ENCODE measurements at regions not wholly inside any gene's neighbourhood (a gene's known extent, or its start where the extent isn't known, plus 50 kb on each side); places are given as distances from the start of the nearest gene placed in this dataset.

DNA sequence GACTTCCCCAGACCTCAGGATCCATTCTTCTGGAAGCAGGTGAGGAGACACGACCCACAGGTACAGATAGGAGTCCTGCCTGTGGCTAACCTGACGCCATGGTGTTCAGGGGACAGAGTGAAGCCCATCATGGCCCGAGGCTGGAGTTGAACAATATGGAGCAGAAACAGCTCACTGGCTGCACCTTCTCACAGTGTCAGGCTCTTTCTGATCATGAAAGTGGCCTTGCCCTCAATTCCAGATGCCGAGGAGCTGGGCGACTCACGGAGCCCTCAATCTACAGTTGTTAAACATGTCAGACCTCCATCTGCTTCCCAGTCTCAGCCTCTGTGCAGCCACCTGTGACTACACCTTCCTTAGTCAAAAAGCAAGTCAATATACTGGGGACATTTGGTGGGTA, 110.8 kb upstream of the SMAD3 start:
- no peak for DNase-seq (ENCODE audit: low read depth, low spot score)
- Histone ChIP-seq H3K4me1 (ENCODE audit: control insufficient read depth in 1 of 2, insufficient read depth in 2 of 2, low read length in 2 of 2) (peaks cover 9 to 42% of the 10 kb centered on the region in 2 experiments), H3K27me3 (ENCODE audit: insufficient read depth, low read length) (no peaks in the 10 kb centered on the region), H3K9me3 (ENCODE audit: control insufficient read depth in 1 of 2, insufficient read depth in 1 of 2, low read depth in 1 of 2, low read length in 2 of 2) (no peaks in the 10 kb centered on the region), H4K20me1 (ENCODE audit: insufficient read depth) (no peaks in the 10 kb centered on the region), H2AFZ (ENCODE audit: low read depth, low read length, poor library complexity, severe bottlenecking) (no peak overlapping the region), H3K9ac (ENCODE audit: low read length) (no peak overlapping the region), H3K36me3 (ENCODE audit: control insufficient read depth in 1 of 2, insufficient read depth in 2 of 2, low read length in 2 of 2) (no peaks in the 10 kb centered on the region), H3K4me2 (ENCODE audit: low read length) (no peak overlapping the region), H3K27ac (ENCODE audit: low read depth, low read length) (no peak overlapping the region), H3K79me2 (ENCODE audit: insufficient read depth, low read length) (no peaks in the 10 kb centered on the region), H3K4me3 (replicated peaks in 1 of 2; ENCODE audit: low read depth in 1 of 2, low read length in 2 of 2) (no peak overlapping the region), H3K9me2 (ENCODE audit: insufficient read depth) (no peaks in the 10 kb centered on the region)
- ATAC-seq = no peak
- TF ChIP-seq, protein P1, sequence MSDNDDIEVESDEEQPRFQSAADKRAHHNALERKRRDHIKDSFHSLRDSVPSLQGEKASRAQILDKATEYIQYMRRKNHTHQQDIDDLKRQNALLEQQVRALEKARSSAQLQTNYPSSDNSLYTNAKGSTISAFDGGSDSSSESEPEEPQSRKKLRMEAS (IDR thresholded peaks at IDR 0.05) = no peak
- TF ChIP-seq SP1 (IDR thresholded peaks at IDR 0.05; ENCODE audit: low read depth) (no peak), TCF7L2 (IDR thresholded peaks at IDR 0.05; ENCODE audit: borderline replicate concordance, extremely low read depth, insufficient read depth, insufficient read length) (no peak), YY1 (IDR thresholded peaks at IDR 0.05; ENCODE audit: extremely low read depth, insufficient replicate concordance, low read depth, low read length) (no peak)
- no TSS peak for BruUV-seq (replicated peaks)
- intact Hi-C loops (cut with micrococcal nuclease) = no loop called here
- ChIA-PET CTCF (no interaction called here), RAD21 (ENCODE audit: low non-redundant PET in 1 of 2, low total read pairs in 2 of 2, uncharacterized antibody in 2 of 2, unreplicated experiment in 2 of 2) (no interaction called here), POLR2A (no interaction called here)

DNA sequence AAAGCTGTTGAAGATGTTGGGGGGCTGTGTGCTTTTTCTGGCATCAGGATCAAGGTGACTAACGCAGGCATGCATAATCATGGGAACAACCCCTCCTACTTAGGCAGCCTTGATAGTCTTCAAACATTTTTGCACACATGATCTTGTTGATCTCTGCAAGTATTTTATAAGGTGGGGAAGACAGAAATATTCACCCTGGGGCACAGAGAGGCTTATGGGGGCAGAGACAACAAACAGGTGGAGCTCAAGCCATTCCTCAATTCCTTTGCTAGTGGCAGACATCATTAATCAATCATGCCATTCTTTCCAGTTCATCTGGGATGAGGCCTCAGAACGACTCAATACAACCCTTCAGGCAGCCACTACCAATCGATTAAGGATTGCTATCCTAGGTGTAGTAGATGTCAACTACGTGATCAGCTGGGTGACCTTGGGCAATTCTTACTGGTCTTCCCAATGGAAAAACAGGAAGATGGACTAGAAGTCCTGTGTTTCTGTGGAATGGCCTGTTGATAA, 110.3 kb upstream of the SMAD3 start:
- peak; percentile 48 for ATAC-seq
- H3K9ac ChIP-seq (ENCODE audit: low read length) = no peak overlapping the region
- no peaks in the 10 kb centered on the region for H3K9me2 ChIP-seq (ENCODE audit: insufficient read depth)
- no peaks in the 10 kb centered on the region for H3K79me2 ChIP-seq (ENCODE audit: insufficient read depth, low read length)
- POLR2A ChIA-PET = no interaction called here
- H3K4me3 ChIP-seq (replicated peaks in 1 of 2; ENCODE audit: low read depth in 1 of 2, low read length in 2 of 2) = no peak overlapping the region
- intact Hi-C loops (cut with micrococcal nuclease) = no loop called here
- no peaks in the 10 kb centered on the region for H3K9me3 ChIP-seq (ENCODE audit: control insufficient read depth in 1 of 2, insufficient read depth in 1 of 2, low read depth in 1 of 2, low read length in 2 of 2)
- no peaks in the 10 kb centered on the region for H4K20me1 ChIP-seq (ENCODE audit: insufficient read depth)
- TF ChIP-seq RAD21 (IDR thresholded peaks at IDR 0.05; ENCODE audit: low read depth) (peak; percentile 23; the same call in 1 of the 2 replicates), JUND (IDR thresholded peaks at IDR 0.05) (no peak)
- no peak overlapping the region for H3K4me2 ChIP-seq (ENCODE audit: low read length)
- no peaks in the 10 kb centered on the region for H3K27me3 ChIP-seq (ENCODE audit: insufficient read depth, low read length)
- no peak for DNase-seq (ENCODE audit: low read depth, low spot score)
- RAD21 ChIA-PET (ENCODE audit: low non-redundant PET in 1 of 2, low total read pairs in 2 of 2, uncharacterized antibody in 2 of 2, unreplicated experiment in 2 of 2) = no interaction called here
- CTCF ChIA-PET = no interaction called here
- no peak overlapping the region for H3K27ac ChIP-seq (ENCODE audit: low read depth, low read length)
- no peaks in the 10 kb centered on the region for H3K36me3 ChIP-seq (ENCODE audit: control insufficient read depth in 1 of 2, insufficient read depth in 2 of 2, low read length in 2 of 2)
- H3K4me1 ChIP-seq (ENCODE audit: control insufficient read depth in 1 of 2, insufficient read depth in 2 of 2, low read length in 2 of 2) = peaks cover 9 to 42% of the 10 kb centered on the region in 2 experiments
- BruUV-seq (replicated peaks) = no TSS peak
- H2AFZ ChIP-seq (ENCODE audit: low read depth, low read length, poor library complexity, severe bottlenecking) = no peak overlapping the region
